LHCN-M2 (cell line): ENCODE measurements at regions not wholly inside any gene's neighbourhood (a gene's known extent, or its start where the extent isn't known, plus 50 kb on each side); places are given as distances from the start of the nearest gene placed in this dataset.

ENCODE experiments used
- DNase-seq: peaks from one replicate; pipeline ENCODE4 v3.0.0-alpha.2; 2012; ENCODE audit warnings: low read depth

GRCh38 chr1:229760478-229760996, 134.5 kb downstream of the URB2 start:
- no peak for DNase-seq

GRCh38 chr1:229762891-229763290, 136.8 kb downstream of the URB2 start:
- no peak for DNase-seq

GRCh38 chr1:229768232-229768631, 142.2 kb downstream of the URB2 start:
- DNase-seq, result no peak

GRCh38 chr1:229769006-229769405, 143.0 kb downstream of the URB2 start:
- no peak for DNase-seq

- no peak for DNase-seq
Measured at GRCh38 chr1:229769809-229770208, 143.8 kb downstream of the URB2 start.

GRCh38 chr1:229778794-229779193, 152.7 kb downstream of the URB2 start:
- no peak for DNase-seq

- DNase-seq, result no peak
Measured at GRCh38 chr1:229781453-229781852, 155.4 kb downstream of the URB2 start.

- no peak for DNase-seq
Measured at GRCh38 chr1:229782469-229782868, 156.4 kb downstream of the URB2 start.

GRCh38 chr1:229784834-229785233, 158.8 kb downstream of the URB2 start:
- no peak for DNase-seq

GRCh38 chr1:229786974-229787610, 161.0 kb downstream of the URB2 start:
- DNase-seq, result no peak

GRCh38 chr1:229788004-229788403, 162.0 kb downstream of the URB2 start:
- no peak for DNase-seq

GRCh38 chr1:229792012-229792975, 166.2 kb downstream of the URB2 start:
- no peak for DNase-seq

- DNase-seq, result no peak
Measured at GRCh38 chr1:229793488-229793887, 167.4 kb downstream of the URB2 start.

GRCh38 chr1:229798558-229798957, 172.5 kb downstream of the URB2 start:
- DNase-seq, result no peak

GRCh38 chr1:229803626-229804217, 177.7 kb downstream of the URB2 start:
- no peak for DNase-seq

- DNase-seq, result no peak
Measured at GRCh38 chr1:229808272-229808671, 182.2 kb downstream of the URB2 start.

GRCh38 chr1:229810140-229810539, 184.1 kb downstream of the URB2 start:
- no peak for DNase-seq

GRCh38 chr1:229810961-229811360, 184.9 kb downstream of the URB2 start:
- DNase-seq, result no peak

GRCh38 chr1:229812148-229812547, 186.1 kb downstream of the URB2 start:
- DNase-seq, result no peak

- no peak for DNase-seq
Measured at GRCh38 chr1:229812693-229813092, 186.6 kb downstream of the URB2 start.

- DNase-seq, result no peak
Measured at GRCh38 chr1:229815076-229815475, 189.0 kb downstream of the URB2 start.

- no peak for DNase-seq
Measured at GRCh38 chr1:229815961-229816360, 189.9 kb downstream of the URB2 start.
